GM23338 (cell line): ENCODE measurements at regions not wholly inside any gene's neighbourhood (a gene's known extent, or its start where the extent isn't known, plus 50 kb on each side); places are given as distances from the start of the nearest gene placed in this dataset.

ENCODE experiments used
- ATAC-seq: fragments of 200-7000 bp; cut with Tn5 transposase; 3 replicates; pipeline ENCODE4 v1.9.1; 2020
- DNase-seq: peaks from one replicate; pipeline ENCODE4 v3.0.0-alpha.2; 2015; ENCODE audit warnings: low spot score
- H2AFZ ChIP-seq: fragments of 200-600 bp; sonication (generic); 2 replicates; pipeline ENCODE4 v1.8.0; 2016; ENCODE audit warnings: antibody characterized with exemption, mild to moderate bottlenecking, moderate library complexity
- H3F3A ChIP-seq: fragments of 200-600 bp; sonication (generic); replicated peaks from 2 replicates; pipeline ENCODE4 v1.8.0; 2017; ENCODE audit warnings: antibody characterized with exemption, mixed run types, low read depth
- H3K27ac ChIP-seq: fragments of 200-600 bp; sonication (generic); 2 replicates; pipeline ENCODE4 v1.6.1; 2016; ENCODE audit warnings: low read depth
- H3K27me3 ChIP-seq: fragments of 200-600 bp; sonication (generic); 2 replicates; pipeline ENCODE4 v1.8.0; 2016; ENCODE audit warnings: mild to moderate bottlenecking, mixed run types, moderate library complexity; ENCODE audit not compliant: insufficient read depth
- H3K36me3 ChIP-seq: fragments of 200-600 bp; sonication (generic); 2 replicates; pipeline ENCODE4 v1.8.0; 2016; ENCODE audit warnings: mild to moderate bottlenecking; ENCODE audit not compliant: insufficient read depth
- H3K4me1 ChIP-seq: fragments of 200-600 bp; sonication (generic); 2 replicates; pipeline ENCODE4 v1.8.0; 2016; ENCODE audit warnings: mild to moderate bottlenecking, moderate library complexity; ENCODE audit not compliant: insufficient read depth
- H3K4me2 ChIP-seq: fragments of 200-600 bp; sonication (generic); 2 replicates; pipeline ENCODE4 v1.7.1; 2017; ENCODE audit warnings: mixed run types
- H3K4me3 ChIP-seq: fragments of 200-600 bp; sonication (generic); 2 replicates; pipeline ENCODE4 v1.6.1; 2016; ENCODE audit warnings: mixed run types
- H3K79me2 ChIP-seq: fragments of 200-600 bp; sonication (generic); replicated peaks from 2 replicates; pipeline ENCODE4 v1.8.0; 2017; ENCODE audit warnings: mild to moderate bottlenecking; ENCODE audit not compliant: insufficient read depth
- H3K9me2 ChIP-seq: fragments of 200-600 bp; sonication (generic); 2 replicates; pipeline ENCODE4 v1.8.0; 2017; ENCODE audit not compliant: insufficient read depth
- H4K20me1 ChIP-seq: fragments of 200-600 bp; sonication (generic); replicated peaks from 2 replicates; pipeline ENCODE4 v1.8.0; 2017; ENCODE audit warnings: mild to moderate bottlenecking; ENCODE audit not compliant: insufficient read depth
- H3K27ac Mint-ChIP-seq: 2 replicates; pipeline ENCODE4 v1.8.0; 2020; ENCODE audit warnings: inconsistent platforms, mild to moderate bottlenecking, moderate library complexity, mixed read lengths
- H3K27me3 Mint-ChIP-seq: 3 replicates; pipeline ENCODE4 v1.8.0; 2022; ENCODE audit warnings: low read depth, mild to moderate bottlenecking, moderate library complexity, mixed read lengths, inconsistent platforms; ENCODE audit not compliant: insufficient read depth, poor library complexity
- H3K36me3 Mint-ChIP-seq: 3 replicates; pipeline ENCODE4 v1.8.0; 2021; ENCODE audit warnings: low read depth, mild to moderate bottlenecking, inconsistent platforms, moderate library complexity, mixed read lengths
- H3K4me1 Mint-ChIP-seq: 3 replicates; pipeline ENCODE4 v1.8.0; 2020; ENCODE audit warnings: mild to moderate bottlenecking, inconsistent platforms, mixed read lengths
- H3K4me3 Mint-ChIP-seq: 3 replicates; pipeline ENCODE4 v1.8.0; 2021; ENCODE audit warnings: moderate library complexity, mild to moderate bottlenecking, inconsistent platforms, mixed read lengths
- H3K9me3 Mint-ChIP-seq: 3 replicates; pipeline ENCODE4 v1.8.0; 2020; ENCODE audit warnings: moderate library complexity, mild to moderate bottlenecking, inconsistent platforms, mixed read lengths
- CREB1 ChIP-seq: fragments of 250-450 bp; sonication (Bioruptor Pico); IDR thresholded peaks from 2 replicates; pipeline ENCODE4 v1.5.0; 2020; ENCODE audit warnings: low read depth, mild to moderate bottlenecking, moderate library complexity
- ETS1 ChIP-seq: IDR thresholded peaks from 2 replicates; pipeline ENCODE4 v1.6.1; 2016; ENCODE audit warnings: antibody characterized with exemption
- EZH2phosphoT487 ChIP-seq: fragments of 200-600 bp; sonication (generic); IDR thresholded peaks from one replicate; pipeline ENCODE4 v1.8.1; 2018; ENCODE audit warnings: antibody characterized with exemption; ENCODE audit not compliant: unreplicated experiment
- JUNB ChIP-seq: IDR thresholded peaks from one replicate; pipeline ENCODE4 v1.6.1; 2016; ENCODE audit warnings: antibody characterized with exemption; ENCODE audit not compliant: unreplicated experiment
- NANOG ChIP-seq: IDR thresholded peaks from 2 replicates; pipeline ENCODE4 v1.6.1; 2016; ENCODE audit warnings: antibody characterized with exemption, borderline replicate concordance
- REST ChIP-seq: IDR thresholded peaks from one replicate; pipeline ENCODE4 v1.6.1; 2018; ENCODE audit warnings: antibody characterized with exemption; ENCODE audit not compliant: unreplicated experiment
- ZNF114 ChIP-seq: fragments of 250-450 bp; sonication (Bioruptor Pico); IDR thresholded peaks from 2 replicates; pipeline ENCODE4 v1.5.0; 2020; ENCODE audit warnings: mild to moderate bottlenecking, moderate library complexity
- ZNF331 ChIP-seq: fragments of 250-450 bp; sonication (Bioruptor Pico); IDR thresholded peaks from 2 replicates; pipeline ENCODE4 v1.5.0; 2020; ENCODE audit warnings: low read depth, mild to moderate bottlenecking, moderate library complexity
- ZNF462 ChIP-seq: fragments of 250-450 bp; sonication (Bioruptor Pico); IDR thresholded peaks from 2 replicates; pipeline ENCODE4 v1.5.0; 2020; ENCODE audit warnings: mild to moderate bottlenecking, moderate library complexity

GRCh38 chr5:103902893-103903292 lies 340.3 kb upstream of the NUDT12 start:
- no peak overlapping the region for H3K27ac Mint-ChIP-seq
- H3K9me2 ChIP-seq: peaks cover 21% of the 10 kb centered on the region; the same call in 1 of the 2 replicates
- no peaks in the 10 kb centered on the region for H3K27me3 Mint-ChIP-seq
- TF ChIP-seq NANOG (no peak), JUNB (no peak), CREB1 (CRISPR knock-in tag) (no peak), REST (no peak), ZNF331 (no peak), EZH2phosphoT487 (no peak), ETS1 (no peak)
- H3K4me3 ChIP-seq: no peak overlapping the region
- ATAC-seq: no peak
- H2AFZ ChIP-seq: 0 out of 2 replicates have a peak overlapping the region, but pooled peaks have one; percentile 23
- no peak overlapping the region for H3K27ac ChIP-seq
- H3K4me1 ChIP-seq: no peaks in the 10 kb centered on the region
- no peaks in the 10 kb centered on the region for H3K79me2 ChIP-seq
- no peaks in the 10 kb centered on the region for H3K36me3 ChIP-seq
- no peaks in the 10 kb centered on the region for H3K4me1 Mint-ChIP-seq
- H3K4me2 ChIP-seq: no peak overlapping the region
- H3K36me3 Mint-ChIP-seq: peaks cover 3% of the 10 kb centered on the region; the same call in 1 of the 3 replicates
- H3K9me3 Mint-ChIP-seq: peaks cover 8% of the 10 kb centered on the region; the same call in 1 of the 3 replicates
- DNase-seq: no peak
- no peaks in the 10 kb centered on the region for H3F3A ChIP-seq
- H3K4me3 Mint-ChIP-seq: no peak overlapping the region
- H3K27me3 ChIP-seq: no peaks in the 10 kb centered on the region
- H4K20me1 ChIP-seq: no peaks in the 10 kb centered on the region

- Histone ChIP-seq H3K27me3 (no peaks in the 10 kb centered on the region), H3F3A (no peaks in the 10 kb centered on the region), H3K27ac (no peak overlapping the region), H3K4me2 (no peak overlapping the region), H3K4me3 (no peak overlapping the region), H3K36me3 (no peaks in the 10 kb centered on the region), H3K79me2 (no peaks in the 10 kb centered on the region), H3K4me1 (no peaks in the 10 kb centered on the region), H4K20me1 (no peaks in the 10 kb centered on the region), H3K9me2 (peaks cover 21% of the 10 kb centered on the region; the same call in 1 of the 2 replicates), H2AFZ (no peak overlapping the region)
- TF ChIP-seq ZNF331 (no peak), ZNF114 (CRISPR knock-in tag) (no peak), ZNF462 (no peak)
- ATAC-seq (no peak), DNase-seq (no peak)
- no peak overlapping the region for H3K4me3 Mint-ChIP-seq
- H3K27me3 Mint-ChIP-seq: no peaks in the 10 kb centered on the region
- H3K4me1 Mint-ChIP-seq: no peaks in the 10 kb centered on the region
- peaks cover 3% of the 10 kb centered on the region; the same call in 1 of the 3 replicates for H3K36me3 Mint-ChIP-seq
- peaks cover 8% of the 10 kb centered on the region; the same call in 1 of the 3 replicates for H3K9me3 Mint-ChIP-seq
- H3K27ac Mint-ChIP-seq: no peak overlapping the region
These were observed 339.3 kb upstream of the NUDT12 start for GRCh38 chr5:103901885-103902284.
